NCI-H187 treated with DMSO at 0.1 percent for 48 hours (cell line): ENCODE measurements at regions not wholly inside any gene's neighbourhood (a gene's known extent, or its start where the extent isn't known, plus 50 kb on each side); places are given as distances from the start of the nearest gene placed in this dataset.

Experiments used
- DNase-seq: peaks from one replicate; lab custom pipeline; 2025; lab: John Stamatoyannopoulos, UW

DNA sequence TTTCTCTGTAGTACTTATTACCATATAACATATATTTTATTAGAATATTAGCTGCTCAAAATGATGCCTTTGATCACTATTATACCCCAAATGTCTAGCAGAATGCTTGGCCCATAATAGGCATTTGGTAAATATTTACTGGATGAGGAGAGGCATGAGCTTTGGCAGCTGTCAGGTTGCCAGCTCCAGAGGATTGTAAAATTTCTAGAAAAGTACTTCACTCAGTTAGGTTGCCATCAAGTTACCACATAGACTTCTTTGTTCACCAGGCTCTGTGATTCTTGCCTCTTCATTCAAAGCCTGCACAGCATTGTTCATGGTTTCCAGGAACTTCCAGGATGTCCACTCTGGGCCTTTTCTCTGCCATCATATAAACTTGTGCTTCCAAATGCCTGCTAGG lies 582.8 kb downstream of the PDCD6IP start:
- DNase-seq: no peak

DNA sequence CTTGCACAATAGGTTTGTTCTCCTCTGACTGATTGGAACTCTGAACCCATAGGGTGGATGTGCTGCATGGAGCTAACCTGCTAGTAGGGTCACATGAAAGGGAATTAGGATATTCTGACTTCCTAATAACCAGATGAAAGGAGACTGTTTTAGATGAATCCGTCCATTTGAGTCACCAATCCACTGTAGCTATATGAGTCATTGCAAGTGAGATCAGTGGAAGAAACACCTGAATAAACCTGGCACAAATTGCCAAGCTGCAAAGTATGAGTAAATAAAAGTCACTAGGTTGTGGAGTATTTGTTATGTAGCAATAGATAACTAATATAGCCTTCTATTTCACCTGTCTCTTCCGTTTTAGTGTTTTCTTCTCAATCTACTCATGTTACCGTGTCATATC lies 584.4 kb downstream of the PDCD6IP start:
- DNase-seq: no peak

DNA sequence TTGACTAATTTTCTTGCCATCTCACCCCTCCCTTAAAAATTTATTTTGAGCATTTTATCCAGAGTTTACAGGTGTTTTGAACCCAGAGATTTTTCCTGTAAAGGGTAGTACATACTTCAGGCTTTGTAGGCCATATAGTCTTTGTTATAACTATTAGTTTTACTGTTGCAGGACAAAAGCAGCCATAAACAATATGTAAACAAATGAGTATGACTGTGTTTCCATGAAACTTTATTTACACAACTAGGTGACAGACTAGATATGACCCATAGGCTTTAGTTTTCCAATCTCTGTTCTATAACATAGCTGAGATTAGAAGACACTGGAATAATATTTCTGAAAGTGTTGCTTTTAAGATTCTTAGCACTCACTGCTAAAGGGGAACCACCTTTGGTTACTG lies 587.9 kb downstream of the PDCD6IP start:
- DNase-seq: no peak

DNA sequence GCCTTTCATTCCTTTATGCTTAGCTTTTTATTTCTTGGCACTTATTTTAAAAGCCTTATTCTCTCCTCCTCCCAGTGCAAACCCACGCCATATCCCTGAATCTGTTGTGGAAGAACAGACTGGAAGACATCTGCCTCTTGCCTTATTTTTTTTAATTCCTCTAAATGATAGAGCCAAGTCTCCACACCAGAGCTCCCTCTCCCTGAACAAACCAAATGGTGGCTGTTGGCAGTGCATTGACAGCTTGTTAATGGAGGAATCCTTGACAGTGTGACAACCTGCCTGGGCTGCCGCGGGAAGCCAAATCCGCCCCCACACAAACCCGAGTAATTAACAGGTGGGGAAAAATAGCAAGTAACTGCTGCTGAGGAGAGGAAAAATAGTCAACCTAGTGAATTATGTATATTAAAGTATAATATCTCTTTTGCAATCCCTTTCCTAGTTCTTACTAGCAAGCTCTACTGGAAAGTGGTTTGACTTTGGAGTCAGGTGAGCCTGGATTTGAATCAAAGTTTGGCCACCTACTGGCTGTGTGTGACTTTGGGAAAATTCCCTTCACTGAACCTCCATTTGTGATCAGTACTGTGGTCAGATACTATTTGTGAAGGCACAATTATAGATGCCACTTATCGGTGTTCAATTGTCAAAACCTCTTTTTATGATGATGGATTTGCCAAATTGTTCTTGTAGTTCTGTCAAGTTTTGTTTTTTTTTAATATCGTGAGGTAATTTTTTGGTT lies 589.6 kb downstream of the PDCD6IP start:
- no peak for DNase-seq

DNA sequence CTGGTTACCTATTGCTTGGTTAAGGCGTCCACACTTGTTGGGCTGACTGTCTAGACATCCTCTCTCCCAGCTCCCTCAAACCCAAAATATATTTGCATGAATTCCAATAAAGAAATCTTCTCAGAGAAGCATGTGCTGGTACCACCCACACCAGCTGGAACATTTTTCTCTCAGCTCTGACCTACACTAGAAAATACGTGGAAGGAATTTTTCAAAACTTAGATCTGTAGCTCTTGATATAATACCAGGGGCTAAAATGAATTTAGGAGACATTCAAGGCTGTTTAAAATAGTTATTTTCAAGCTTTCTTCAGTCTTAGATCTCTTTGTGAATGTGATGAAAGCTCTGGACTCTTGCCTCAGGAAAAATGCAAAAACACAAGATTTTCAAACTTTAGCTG lies 590.4 kb downstream of the PDCD6IP start:
- no peak for DNase-seq

DNA sequence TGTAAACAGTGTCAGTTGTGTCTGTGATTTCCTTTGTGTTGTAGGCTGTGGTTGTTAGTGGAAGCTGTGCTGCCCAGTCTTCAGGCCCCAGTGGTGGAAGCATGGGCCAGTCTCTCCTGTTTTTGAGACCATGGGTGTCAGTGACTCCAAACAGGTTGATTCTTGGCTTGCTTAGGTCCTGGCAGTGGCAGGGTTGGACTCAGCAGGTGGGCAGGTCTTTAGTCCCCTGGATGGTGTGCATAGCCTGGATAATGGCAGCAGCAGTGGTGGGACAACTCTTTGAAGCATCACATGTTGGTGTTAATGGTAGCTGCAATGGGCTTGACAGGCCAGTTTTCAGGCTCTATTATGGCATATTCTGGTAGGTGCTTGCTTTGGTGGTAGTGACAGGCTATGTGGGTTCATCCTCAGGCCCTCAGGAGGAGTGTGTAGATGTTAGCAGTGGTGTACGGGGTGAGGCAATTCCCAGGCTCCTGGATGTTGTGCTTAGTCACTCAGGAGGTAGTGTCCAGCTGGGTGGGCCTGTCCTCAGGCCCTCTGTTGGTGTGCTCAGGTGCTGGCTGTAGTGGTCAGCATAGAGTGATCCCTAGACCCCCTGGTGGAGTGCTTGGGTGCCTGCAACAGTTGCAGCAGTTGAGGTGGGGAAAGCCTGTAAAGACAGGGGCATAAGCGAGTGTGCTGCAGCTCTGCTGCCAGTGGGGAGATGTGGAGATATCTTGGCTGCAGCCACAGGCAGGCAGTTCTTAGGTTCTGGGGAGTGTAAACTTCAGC lies 596.7 kb downstream of the PDCD6IP start:
- no peak for DNase-seq

DNA sequence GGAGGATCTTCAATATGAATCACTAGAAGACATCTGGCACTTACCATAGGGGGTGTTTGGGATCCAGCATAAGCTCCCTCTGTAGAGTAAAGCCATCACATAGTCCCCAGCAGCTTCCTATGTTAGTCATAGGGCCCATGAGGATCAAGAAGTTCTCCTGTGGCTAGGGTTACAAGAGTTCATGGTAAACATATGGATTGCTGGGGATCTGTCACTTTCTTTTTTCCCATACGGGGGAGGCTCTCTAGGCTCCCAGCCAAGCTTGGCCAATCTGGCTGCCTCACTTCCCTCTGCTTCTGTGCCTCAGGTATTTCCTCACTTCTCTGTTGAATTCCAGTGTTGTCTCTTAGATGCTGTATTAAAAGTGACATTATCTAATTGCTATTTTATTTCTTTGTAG lies 597.9 kb downstream of the PDCD6IP start:
- DNase-seq: no peak

DNA sequence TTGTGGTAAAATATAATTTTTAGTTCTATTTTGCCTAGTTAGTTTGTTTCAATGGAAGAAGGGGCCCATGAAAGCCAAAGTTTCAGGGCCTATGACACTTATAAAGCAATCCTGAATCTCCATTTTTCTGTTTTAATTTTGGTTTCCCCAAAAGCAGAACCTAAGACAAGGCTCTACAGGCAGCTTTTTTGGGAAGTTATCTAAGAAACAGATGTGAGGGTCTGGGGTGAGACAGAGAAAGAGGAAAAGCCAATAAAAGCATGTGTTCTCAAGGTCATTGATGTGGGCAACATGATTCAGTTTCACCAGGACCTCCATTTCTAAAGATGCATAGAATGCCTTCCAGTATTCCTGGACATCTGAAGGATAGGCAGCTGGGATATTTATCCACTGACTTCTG lies 598.5 kb downstream of the PDCD6IP start:
- DNase-seq: no peak

DNA sequence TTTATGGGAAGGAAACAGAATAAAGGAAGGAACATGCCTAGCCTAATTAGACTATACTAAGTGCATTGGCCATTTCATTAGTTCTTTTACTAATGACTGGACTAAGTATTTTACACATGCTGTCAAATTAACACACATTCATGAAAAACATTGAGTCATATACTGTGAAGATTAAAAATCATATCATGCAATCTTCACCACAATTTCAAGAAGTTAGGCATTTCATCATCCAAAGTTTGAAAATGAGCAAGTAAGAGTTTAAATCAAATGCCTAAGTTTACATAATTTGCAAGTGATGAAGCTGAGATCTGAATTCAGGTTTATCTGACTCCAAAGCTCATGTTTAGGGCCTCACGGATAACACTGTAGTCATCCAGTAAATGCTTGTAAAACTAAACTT lies 601.0 kb downstream of the PDCD6IP start:
- DNase-seq: no peak

DNA sequence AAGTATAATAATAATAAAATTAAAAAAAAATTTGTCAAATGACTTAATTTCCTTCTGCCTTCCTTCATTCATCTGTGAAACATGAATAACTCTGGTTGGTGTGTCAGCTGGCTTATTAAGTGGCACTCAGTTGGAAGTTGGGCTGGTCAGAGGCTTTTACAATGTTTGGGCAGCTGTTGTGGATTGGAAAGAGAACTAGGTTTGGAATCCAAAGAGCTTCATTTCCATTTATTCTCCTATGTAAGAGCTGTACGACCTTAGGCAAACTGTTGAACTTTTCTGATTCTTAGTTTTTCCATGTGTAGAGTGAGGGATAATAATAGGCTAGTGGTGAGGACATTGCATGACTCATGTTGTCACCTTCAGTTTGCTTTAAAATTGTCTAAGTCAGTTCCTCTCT lies 606.7 kb downstream of the PDCD6IP start:
- no peak for DNase-seq

DNA sequence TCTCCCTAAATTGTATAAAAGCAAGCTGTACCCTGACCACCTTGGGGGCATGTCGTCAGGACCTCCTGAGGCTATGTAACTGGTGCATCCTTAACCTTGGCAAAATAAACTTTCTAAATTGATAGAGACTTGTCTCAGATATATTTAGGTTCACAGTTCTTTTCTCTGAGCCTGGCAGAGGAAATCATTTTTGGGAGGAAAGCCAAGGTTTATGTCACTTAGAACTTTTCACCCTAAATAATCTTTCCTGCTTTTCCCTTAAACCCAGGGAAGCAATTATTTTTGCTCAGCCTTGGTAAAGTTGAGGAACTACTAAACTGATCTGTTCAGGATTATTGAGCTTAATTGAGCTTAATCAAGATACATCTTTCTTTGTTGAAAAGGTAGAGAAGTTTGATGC lies 608.9 kb downstream of the PDCD6IP start:
- DNase-seq: no peak

DNA sequence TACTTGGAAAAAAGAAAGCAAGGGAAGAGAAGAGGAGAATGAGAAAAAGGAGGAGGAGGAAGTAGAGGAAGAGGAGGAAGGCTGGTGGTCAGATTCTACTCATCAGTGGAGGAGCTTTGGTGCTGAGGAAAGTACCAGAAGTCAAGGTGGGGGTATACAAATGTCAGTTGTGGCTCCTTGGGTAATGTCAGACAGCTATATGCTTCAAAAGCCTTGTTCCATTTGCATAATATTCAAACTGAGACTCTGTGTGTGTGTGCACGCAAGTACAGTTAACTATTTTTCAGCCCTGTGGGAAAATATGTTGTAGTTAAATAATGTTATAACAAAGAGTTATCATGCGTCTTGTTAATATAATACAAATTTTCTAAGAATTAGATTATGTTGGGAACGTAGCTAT lies 609.7 kb downstream of the PDCD6IP start:
- no peak for DNase-seq

DNA sequence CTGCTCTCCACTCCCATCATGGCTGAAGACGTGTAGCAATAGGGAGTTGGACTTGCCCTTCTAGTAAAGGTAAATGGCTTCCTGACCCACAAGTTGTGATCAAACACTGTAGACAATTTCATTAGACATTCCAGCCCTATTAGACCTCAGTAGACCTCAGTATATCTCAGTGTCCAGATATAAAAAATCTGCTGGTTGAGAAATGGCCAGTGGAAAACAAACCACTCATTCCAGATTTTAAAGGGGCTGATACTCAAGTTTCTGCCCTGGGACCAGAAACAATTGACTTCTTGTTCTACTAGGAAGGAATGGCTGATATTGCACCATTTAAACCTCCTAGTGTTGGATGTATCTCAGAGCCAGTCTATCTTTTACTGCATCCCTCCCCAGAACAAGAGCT lies 613.2 kb downstream of the PDCD6IP start:
- no peak for DNase-seq

DNA sequence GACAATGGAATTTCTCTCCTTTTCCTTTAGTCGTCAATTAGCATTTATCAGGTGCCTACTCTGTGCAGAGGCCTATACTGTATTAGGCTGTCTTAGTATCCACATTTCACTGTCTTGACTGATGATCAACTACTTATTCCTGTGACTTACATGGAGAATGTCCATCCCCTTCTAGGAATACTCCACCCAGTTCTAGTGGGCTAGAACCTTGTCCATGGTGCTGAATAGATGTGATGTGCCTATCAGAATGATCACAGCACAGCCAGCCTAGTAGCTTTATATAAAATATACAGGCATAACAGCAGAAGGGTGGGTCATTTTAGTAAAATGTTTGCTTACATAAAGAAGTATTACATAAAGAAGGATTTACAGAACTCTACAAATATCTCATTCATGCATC lies 621.4 kb downstream of the PDCD6IP start:
- no peak for DNase-seq

DNA sequence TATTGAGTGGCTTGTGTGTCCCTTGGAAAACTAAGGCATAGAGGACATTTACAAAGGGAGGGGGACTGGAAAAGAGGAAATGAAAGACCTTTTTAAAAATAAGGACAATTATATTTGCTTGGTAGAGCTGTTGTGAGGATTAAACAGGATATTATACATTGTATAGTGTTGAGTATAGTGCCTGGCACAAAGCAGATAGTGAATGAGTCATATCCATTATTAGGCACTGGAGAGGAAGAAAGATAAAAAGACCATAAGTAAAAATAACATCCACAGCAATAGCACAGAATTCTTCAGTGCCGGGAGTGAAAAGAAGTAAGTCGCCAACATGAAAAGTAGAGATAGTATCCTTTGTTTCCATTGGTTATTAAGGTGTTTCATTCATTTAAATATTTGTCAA lies 623.3 kb downstream of the PDCD6IP start:
- DNase-seq: no peak

DNA sequence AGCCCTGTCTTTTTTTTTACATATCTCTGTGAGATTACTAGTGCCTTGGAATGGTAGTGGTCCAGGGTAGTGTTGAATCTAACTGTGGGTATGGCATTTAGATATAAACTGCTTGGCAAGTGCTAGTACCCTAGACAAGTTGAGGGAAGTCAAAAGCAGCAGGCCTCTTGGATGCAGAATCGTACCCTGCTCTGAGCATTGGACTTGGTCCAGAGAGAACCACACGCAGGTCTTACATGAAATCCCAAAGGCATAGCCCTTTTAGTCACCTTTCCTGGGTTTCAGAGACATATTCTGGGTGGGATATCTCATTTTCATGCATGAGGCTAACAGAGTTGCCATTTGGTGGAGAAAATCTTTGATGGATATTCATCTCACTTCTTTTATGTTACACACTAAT lies 641.4 kb downstream of the PDCD6IP start:
- no peak for DNase-seq

DNA sequence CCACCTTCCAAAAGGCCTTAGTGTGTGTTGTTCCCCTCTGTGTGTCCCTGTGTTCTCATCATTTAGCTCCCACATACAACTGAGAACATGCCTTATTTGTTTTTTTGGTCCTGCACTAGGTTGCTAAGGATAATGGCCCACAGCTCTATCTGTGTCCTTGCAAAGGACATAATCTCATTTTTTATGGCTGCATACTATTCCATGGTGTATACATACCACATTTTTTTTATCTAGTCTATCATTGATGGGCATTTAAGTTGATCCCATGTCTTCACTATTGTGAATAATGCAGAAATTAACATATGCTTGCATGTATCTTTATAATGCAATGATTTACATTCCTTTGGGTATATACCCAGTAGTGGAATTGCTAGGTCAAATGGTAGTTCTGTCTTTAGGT lies 645.7 kb downstream of the PDCD6IP start:
- no peak for DNase-seq

DNA sequence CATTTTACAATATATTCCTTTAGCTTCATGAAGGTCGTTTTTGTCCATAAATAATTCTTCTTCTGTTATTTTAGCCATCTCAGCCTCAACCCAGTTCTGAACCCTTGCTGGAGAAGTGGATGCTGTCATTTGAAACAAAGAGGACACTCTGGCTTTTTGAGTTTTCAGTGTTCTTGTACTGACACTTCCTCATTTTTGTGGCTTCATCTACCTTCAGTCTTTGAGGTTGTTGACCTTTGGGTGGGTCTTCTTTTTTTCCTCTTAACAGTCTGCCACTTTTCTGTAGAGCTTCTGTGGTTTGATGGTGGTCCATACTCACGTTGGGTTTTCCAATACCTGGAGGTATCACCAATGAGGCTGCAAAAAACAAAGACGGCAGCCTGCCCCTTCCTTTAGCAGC lies 650.9 kb downstream of the PDCD6IP start:
- DNase-seq: no peak

DNA sequence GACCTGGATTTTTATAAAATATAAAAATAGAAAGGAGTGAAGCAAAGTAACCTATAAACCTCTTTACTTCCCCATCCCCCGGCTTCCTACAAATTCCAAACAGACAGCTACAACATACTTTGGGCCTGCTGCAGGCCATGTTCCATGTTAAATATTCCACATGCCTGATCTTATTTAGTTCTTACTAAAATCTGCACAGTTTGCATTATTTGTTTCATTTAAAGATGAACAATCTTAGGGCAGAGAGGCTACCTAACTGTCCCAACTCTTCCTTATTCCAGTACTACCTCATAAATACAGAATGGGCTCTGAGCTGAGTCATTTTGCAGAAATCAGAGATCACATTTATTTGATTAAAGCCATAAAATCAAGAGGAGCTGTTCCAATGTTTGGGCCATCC lies 665.0 kb downstream of the PDCD6IP start:
- DNase-seq: no peak

DNA sequence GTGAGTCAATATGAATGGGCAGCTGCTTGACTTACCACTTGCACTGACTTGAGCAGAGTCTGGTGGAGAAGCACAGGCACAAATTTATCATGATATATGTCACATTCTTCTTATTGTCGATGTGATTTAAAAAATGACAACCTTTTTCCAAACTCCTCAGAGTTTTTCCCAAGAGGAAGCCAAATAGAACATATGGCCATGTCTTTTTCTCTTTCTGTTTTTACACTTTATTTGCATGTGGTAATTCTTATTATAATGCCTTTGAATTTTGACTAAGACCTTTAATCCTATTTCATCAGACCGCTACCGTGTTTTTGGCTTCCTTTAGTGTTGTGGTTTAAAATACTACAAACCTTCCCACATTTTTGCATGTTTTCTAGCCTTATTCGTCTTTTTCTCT lies 666.2 kb downstream of the PDCD6IP start:
- no peak for DNase-seq

DNA sequence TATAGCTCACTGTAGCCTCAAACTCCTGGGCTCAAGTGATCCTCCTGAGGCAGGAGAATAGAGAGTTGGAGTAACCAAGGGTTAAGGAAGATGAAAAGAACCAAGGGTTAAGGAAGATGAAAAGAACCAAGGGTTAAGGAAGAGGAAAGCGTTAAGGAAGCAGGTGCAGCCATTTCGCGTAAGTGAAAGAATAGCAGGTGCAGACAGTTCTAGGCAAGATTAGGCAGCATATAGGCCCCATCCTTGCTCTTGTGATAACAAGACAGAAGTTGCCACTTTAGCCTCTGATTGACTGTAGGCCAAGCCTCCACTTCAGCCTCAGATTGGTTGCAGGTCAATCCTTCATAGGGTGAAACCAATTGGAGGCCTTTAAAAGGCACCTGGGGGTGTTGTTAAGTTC lies 677.4 kb downstream of the PDCD6IP start:
- no peak for DNase-seq

DNA sequence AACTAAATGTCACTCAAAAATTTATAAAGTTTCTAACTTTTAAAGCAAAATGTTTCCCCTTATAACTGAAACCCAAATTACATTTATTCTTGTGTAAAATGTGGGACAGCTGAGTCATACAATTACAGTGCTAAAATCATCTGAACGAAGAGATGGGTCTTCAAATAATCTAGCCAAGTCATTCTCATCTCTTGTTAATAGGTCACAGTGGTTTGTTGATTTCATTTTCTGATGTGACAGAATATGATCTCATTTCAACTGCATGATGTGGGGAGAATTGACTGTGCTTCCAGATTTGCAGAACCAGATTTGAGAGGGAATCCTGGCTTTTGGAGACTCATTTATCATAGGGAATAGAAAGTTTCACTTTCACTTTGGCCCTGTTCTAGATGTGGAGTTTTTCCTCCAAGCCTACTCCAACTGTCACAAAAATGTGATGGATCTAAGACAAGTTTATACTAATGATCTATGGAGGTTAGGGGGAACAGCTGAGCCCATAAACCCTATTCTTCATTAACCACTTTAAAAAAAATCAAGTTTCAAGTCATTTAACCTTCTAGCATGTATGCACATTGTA lies 685.0 kb downstream of the PDCD6IP start:
- no peak for DNase-seq

DNA sequence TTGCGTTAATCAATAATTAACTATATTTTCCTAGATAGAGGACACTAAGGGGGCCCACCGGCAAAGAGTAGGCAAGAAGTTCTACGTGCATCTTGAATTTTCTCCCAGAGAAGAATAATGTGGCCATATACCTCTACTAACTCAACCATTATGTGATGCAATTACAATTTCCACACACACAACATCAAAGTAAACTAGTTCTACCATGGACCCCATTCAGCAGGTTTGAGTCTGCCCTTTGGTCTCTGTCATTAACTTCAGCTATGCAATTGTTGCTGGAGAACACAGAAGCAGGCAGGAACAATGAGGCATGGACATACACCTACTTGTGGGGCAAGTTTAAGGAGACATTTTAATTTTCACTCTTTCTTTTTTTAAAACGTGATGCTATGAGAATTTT lies 705.9 kb downstream of the PDCD6IP start:
- DNase-seq: no peak

DNA sequence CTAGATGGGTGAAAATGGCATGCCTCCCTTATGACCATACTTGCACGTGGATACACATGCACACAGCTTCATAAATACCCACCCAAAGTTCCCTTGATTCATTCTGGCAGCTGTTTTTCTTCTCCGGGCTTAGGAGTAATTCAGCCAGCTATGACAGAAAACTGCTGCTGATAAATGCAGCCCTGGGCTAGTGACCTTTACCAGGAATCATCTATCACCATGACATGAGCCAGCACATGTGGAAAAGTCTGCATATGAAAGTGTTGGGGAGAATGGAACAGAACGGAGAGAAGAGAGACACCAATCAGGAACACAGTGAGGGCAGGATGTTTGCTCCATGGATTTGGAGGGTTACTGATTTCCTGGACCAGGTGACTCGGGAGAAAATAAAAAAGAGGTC lies 706.3 kb downstream of the PDCD6IP start:
- DNase-seq: no peak
